DOHH2 (cell line): ENCODE measurements at regions not wholly inside any gene's neighbourhood (a gene's known extent, or its start where the extent isn't known, plus 50 kb on each side); places are given as distances from the start of the nearest gene placed in this dataset.
"Not testable (repeated sequence)": the region's sequence is repeated elsewhere in the genome, so short reads cannot be mapped to it uniquely, and the experiment has no call there.

Experiments
- H3F3A ChIP-seq: fragments of 200-600 bp; sonication (generic), shearing (Covaris generic); 2 replicates; pipeline ENCODE4 v1.6.0; 2016; ENCODE audit warnings: antibody characterized with exemption, mild to moderate bottlenecking; ENCODE audit not compliant: control insufficient read depth, insufficient read depth
- H3K27ac ChIP-seq: fragments of 200-600 bp; sonication (generic); 2 replicates; pipeline ENCODE4 v1.5.1; 2014; ENCODE audit warnings: low read depth, mild to moderate bottlenecking, low read length, moderate library complexity
- H3K27me3 ChIP-seq: fragments of 200-600 bp; sonication (generic); 2 replicates; pipeline ENCODE4 v1.6.1; 2014; ENCODE audit warnings: mild to moderate bottlenecking, low read length, mixed read lengths; ENCODE audit not compliant: control insufficient read depth
- H3K36me3 ChIP-seq: fragments of 200-600 bp; sonication (generic); 2 replicates; pipeline ENCODE4 v1.6.1; 2014; ENCODE audit warnings: mild to moderate bottlenecking, low read length, moderate library complexity, mixed read lengths; ENCODE audit not compliant: control insufficient read depth
- H3K4me1 ChIP-seq: fragments of 200-600 bp; sonication (generic); 2 replicates; pipeline ENCODE4 v1.6.1; 2014; ENCODE audit warnings: mild to moderate bottlenecking, low read length, mixed read lengths; ENCODE audit not compliant: control insufficient read depth
- H3K4me2 ChIP-seq: fragments of 200-600 bp; sonication (generic); 2 replicates; pipeline ENCODE4 v1.6.0; 2014; ENCODE audit warnings: mild to moderate bottlenecking, low read length, moderate library complexity
- H3K4me3 ChIP-seq: fragments of 200-600 bp; sonication (generic); 2 replicates; pipeline ENCODE4 v1.5.1; 2014; ENCODE audit warnings: mild to moderate bottlenecking, low read length, mixed read lengths
- H3K79me2 ChIP-seq: fragments of 200-600 bp; sonication (generic); 2 replicates; pipeline ENCODE4 v1.6.1; 2014; ENCODE audit warnings: mild to moderate bottlenecking, low read length, mixed read lengths; ENCODE audit not compliant: control insufficient read depth
- H3K9me2 ChIP-seq: fragments of 200-600 bp; sonication (generic); replicated peaks from 2 replicates; pipeline ENCODE4 v1.6.1; 2014; ENCODE audit warnings: mild to moderate bottlenecking, low read length, mixed read lengths; ENCODE audit not compliant: control insufficient read depth
- H3K9me3 ChIP-seq: fragments of 200-600 bp; sonication (generic); 2 replicates; pipeline ENCODE4 v1.6.1; 2014; ENCODE audit warnings: antibody characterized with exemption, low read length, mixed read lengths; ENCODE audit not compliant: control insufficient read depth, insufficient read depth
- H4K20me1 ChIP-seq: fragments of 200-600 bp; sonication (generic); 2 replicates; pipeline ENCODE4 v1.6.0; 2014; ENCODE audit warnings: low read depth, mild to moderate bottlenecking, antibody characterized with exemption, low read length, moderate library complexity; ENCODE audit not compliant: control insufficient read depth, insufficient read depth
- EZH2phosphoT487 ChIP-seq: fragments of 200-600 bp; sonication (generic); IDR thresholded peaks from 2 replicates; pipeline ENCODE4 v1.6.1; 2017; ENCODE audit warnings: borderline replicate concordance, mild to moderate bottlenecking, antibody characterized with exemption, low read length, moderate library complexity, mixed read lengths
- TF ChIP-seq, protein P1 (sequence below): fragments of 200-600 bp; sonication (generic); IDR thresholded peaks from one replicate; pipeline ENCODE4 v1.5.1; 2014; ENCODE audit warnings: antibody characterized with exemption, mild to moderate bottlenecking, low read depth, low read length; ENCODE audit not compliant: poor library complexity, severe bottlenecking

DNA sequence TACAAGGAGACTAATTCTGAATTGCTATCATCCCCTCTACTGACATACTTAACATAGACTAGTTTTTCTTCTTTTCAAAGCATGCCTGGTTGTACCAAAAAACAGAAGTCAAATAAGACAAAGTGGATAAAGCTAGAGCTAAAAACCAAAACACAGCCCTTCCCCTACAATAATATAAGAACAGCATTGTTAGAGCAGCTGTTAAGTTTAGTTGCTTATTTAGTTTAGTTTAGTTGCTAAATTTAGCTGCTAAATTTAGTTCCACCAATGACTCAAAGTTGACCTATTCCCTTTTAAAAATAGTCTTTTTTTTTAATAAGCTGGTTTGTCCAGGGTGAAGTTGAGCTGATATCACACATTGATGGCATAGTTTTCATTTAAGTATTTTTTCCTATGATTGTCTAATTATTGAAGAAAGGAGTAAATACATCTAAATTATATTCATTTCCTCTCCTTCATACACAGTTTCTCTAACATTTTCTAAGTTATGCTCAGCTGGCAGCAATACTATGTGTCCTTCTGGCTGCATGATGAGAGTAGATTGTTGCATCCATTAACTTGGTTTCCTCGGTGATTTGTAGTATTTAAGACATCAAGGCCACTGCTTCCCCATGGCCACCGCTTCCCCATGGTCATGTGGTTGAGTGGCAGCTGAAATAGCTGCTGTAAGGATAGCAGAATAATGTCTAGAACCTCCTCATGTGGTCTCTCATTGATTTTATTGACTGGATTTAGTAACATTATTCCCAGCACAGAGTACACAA lies 718.6 kb upstream of the NECTIN3 start:
- H3F3A ChIP-seq = no peaks in the 10 kb centered on the region
- no peaks in the 10 kb centered on the region for H3K27me3 ChIP-seq
- no peak overlapping the region for H3K27ac ChIP-seq
- H3K4me1 ChIP-seq = no peaks in the 10 kb centered on the region
- no peaks in the 10 kb centered on the region for H3K9me2 ChIP-seq
- H3K36me3 ChIP-seq = no peaks in the 10 kb centered on the region
- no peak overlapping the region for H3K4me3 ChIP-seq
- no peaks in the 10 kb centered on the region for H4K20me1 ChIP-seq
- no peaks in the 10 kb centered on the region for H3K79me2 ChIP-seq
- no peaks in the 10 kb centered on the region for H3K9me3 ChIP-seq
- no peak overlapping the region for H3K4me2 ChIP-seq
- no peak for TF ChIP-seq EZH2phosphoT487
- TF ChIP-seq, protein P1, sequence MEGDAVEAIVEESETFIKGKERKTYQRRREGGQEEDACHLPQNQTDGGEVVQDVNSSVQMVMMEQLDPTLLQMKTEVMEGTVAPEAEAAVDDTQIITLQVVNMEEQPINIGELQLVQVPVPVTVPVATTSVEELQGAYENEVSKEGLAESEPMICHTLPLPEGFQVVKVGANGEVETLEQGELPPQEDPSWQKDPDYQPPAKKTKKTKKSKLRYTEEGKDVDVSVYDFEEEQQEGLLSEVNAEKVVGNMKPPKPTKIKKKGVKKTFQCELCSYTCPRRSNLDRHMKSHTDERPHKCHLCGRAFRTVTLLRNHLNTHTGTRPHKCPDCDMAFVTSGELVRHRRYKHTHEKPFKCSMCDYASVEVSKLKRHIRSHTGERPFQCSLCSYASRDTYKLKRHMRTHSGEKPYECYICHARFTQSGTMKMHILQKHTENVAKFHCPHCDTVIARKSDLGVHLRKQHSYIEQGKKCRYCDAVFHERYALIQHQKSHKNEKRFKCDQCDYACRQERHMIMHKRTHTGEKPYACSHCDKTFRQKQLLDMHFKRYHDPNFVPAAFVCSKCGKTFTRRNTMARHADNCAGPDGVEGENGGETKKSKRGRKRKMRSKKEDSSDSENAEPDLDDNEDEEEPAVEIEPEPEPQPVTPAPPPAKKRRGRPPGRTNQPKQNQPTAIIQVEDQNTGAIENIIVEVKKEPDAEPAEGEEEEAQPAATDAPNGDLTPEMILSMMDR = no peak

DNA sequence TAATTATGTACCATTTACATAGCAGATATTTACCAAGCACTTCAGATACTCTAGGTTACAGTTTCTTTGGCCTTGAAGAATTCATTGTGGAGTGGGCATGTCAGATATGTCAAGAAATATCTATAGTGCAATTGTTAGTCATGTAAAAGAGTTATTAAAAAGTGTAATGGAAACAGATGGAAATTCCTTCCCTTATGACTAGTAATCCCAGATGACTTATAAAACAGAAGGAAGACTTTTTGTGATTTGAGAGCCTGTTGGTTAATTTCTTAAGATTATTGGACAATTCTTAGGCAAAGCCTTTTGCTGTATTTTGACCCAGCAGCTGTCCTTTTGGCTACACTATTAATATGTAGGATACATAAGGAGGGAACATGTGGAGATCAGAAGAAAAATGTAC lies 708.9 kb upstream of the NECTIN3 start:
- no peak for TF ChIP-seq EZH2phosphoT487
- TF ChIP-seq, protein P1 = no peak
- H3K36me3 ChIP-seq = no peaks in the 10 kb centered on the region
- H3K27me3 ChIP-seq = no peaks in the 10 kb centered on the region
- no peak overlapping the region for H3K4me2 ChIP-seq
- no peak overlapping the region for H3K27ac ChIP-seq
- no peak overlapping the region for H3K4me3 ChIP-seq
- no peaks in the 10 kb centered on the region for H3F3A ChIP-seq
- H3K79me2 ChIP-seq = no peaks in the 10 kb centered on the region
- H3K9me2 ChIP-seq = no peaks in the 10 kb centered on the region
- H3K9me3 ChIP-seq = no peaks in the 10 kb centered on the region
- no peaks in the 10 kb centered on the region for H4K20me1 ChIP-seq
- H3K4me1 ChIP-seq = no peaks in the 10 kb centered on the region

DNA sequence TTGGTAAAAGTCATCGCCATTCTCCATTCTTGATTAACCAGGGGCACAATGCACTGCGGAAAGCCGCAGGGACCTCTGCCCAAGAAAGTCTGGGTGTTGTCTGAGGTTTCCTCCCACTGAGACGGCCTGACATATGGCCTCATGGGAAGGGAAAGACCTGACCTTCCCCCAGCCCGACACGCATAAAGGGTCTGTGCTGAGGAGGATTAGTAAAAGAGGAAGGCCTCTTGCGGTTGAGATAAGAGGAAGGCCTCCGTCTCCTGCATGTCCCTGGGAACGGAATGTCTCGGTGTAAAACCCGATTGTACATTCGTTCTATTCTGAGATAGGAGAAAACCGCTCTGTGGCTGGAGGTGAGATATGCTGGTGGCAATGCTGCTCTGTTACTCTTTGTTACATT lies 704.3 kb upstream of the NECTIN3 start:
- not testable (repeated sequence) for H3K4me1 ChIP-seq, H3F3A ChIP-seq, H3K4me3 ChIP-seq, H3K9me2 ChIP-seq, H3K27me3 ChIP-seq, H3K9me3 ChIP-seq, H3K27ac ChIP-seq, H3K4me2 ChIP-seq, H4K20me1 ChIP-seq, H3K36me3 ChIP-seq, H3K79me2 ChIP-seq

DNA sequence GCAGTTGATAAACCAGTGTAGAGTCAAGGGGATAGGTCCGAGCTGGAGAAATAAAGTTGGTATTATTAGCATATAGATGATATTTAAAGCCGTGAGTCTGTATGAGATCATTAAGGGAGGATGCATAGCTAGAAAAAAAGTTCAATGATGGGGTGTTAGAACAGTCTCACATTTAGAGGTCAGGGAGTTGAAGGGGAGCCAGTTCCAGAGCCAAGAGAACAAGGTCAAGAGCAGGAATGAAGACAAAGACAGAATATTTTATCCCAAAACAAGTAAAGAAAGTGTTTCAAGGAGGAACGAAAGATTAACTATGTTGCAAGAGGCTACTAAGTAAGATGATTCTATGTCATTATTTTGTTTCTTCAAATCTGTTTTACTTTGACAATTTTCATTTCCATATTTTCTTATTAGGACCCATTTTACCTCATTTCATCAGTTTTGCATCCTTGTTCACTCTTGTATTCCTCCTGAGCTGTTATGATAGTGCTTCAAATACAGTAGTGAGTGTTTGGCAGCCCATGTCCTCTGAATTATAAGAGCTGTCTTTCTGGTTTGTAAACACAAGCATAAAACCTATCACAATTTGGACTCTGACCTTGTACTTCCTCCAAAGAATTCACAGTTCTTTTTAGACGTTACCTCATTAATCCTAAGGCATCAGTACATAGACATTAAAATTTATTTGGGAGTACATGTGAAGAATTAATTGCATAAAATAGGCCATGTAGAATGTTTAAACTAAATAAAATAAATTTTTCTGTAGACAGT lies 695.7 kb upstream of the NECTIN3 start:
- Histone ChIP-seq H4K20me1 (no peaks in the 10 kb centered on the region), H3K27me3 (no peaks in the 10 kb centered on the region), H3K9me3 (no peaks in the 10 kb centered on the region), H3F3A (no peaks in the 10 kb centered on the region), H3K4me3 (no peak overlapping the region), H3K79me2 (no peaks in the 10 kb centered on the region), H3K4me2 (no peak overlapping the region), H3K4me1 (no peaks in the 10 kb centered on the region), H3K27ac (no peak overlapping the region), H3K36me3 (no peaks in the 10 kb centered on the region), H3K9me2 (no peaks in the 10 kb centered on the region)
- TF ChIP-seq EZH2phosphoT487 = no peak
- TF ChIP-seq, protein P1 = no peak
